ENCODE measurements at regions not wholly inside any gene's neighbourhood (a gene's known extent, or its start where the extent isn't known, plus 50 kb on each side); places are given as distances from the start of the nearest gene placed in this dataset.

GRCh38 chr15:92273723-92274122 is 120.0 kb upstream of the ST8SIA2 start:
- Histone ChIP-seq H4K20me1 (ENCODE audit: low read length) (no peaks in the 10 kb centered on the region), H3K27ac (ENCODE audit: low read length) (no peak overlapping the region), H3K9me3 (ENCODE audit: low read length) (no peaks in the 10 kb centered on the region), H3F3A (ENCODE audit: low read length, unreplicated experiment) (no peaks in the 10 kb centered on the region), H3K9ac (ENCODE audit: low read length) (no peak overlapping the region), H3K27me3 (ENCODE audit: low read length) (peaks cover 14% of the 10 kb centered on the region; the same call in 1 of the 2 replicates), H3K79me2 (ENCODE audit: low read length) (no peaks in the 10 kb centered on the region), H3K36me3 (ENCODE audit: low read depth, low read length) (no peaks in the 10 kb centered on the region), H2AFZ (ENCODE audit: low read length) (no peak overlapping the region), H3K4me3 (ENCODE audit: low read length) (no peak overlapping the region), H3K4me1 (ENCODE audit: insufficient read depth, low read length) (no peaks in the 10 kb centered on the region), H3K4me2 (ENCODE audit: low read length) (no peak overlapping the region), H3K9me2 (replicated peaks; ENCODE audit: low read length) (no peaks in the 10 kb centered on the region)
- CTCF ChIA-PET = no interaction called here
- intact Hi-C loops (cut with micrococcal nuclease) = no loop called here
- no TSS peak for BruUV-seq (replicated peaks)
- no peak for DNase-seq
- ATAC-seq = no peak
- POLR2A ChIA-PET (ENCODE audit: unreplicated experiment) = no interaction called here
- TF ChIP-seq CTCF (conservative IDR thresholded peaks at IDR 0.05; ENCODE audit: low read depth, low read length) = no peak
- TF ChIP-seq EZH2 (IDR thresholded peaks at IDR 0.05; ENCODE audit: low read length, unreplicated experiment) = no peak
- no peak for TF ChIP-seq EZH2phosphoT487 (IDR thresholded peaks at IDR 0.05; ENCODE audit: borderline replicate concordance, low read length)

DNA sequence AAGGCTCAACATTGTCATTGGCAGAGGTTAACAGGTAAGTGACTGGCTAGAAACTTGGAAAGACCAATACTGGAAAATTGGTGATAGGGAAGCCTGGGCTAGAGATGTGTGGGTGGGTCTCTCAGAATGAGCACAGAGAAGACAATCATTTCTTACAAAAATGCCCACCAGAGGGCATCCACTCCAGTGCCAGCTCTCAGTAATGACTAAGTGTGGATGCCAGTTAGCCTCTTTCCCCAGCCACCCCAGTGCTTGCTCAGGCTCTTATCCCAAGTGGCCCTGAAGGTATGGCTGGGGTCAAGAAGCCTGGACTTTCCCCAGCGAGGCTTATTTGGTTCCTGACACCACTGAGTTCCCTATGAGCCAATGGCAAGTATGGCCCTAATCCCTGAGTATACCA is 115.9 kb upstream of the ST8SIA2 start:
- no peak overlapping the region for H3K4me2 ChIP-seq (ENCODE audit: low read length)
- H3K36me3 ChIP-seq (ENCODE audit: low read depth, low read length) = no peaks in the 10 kb centered on the region
- H3K9me3 ChIP-seq (ENCODE audit: low read length) = no peaks in the 10 kb centered on the region
- no peaks in the 10 kb centered on the region for H3K79me2 ChIP-seq (ENCODE audit: low read length)
- H4K20me1 ChIP-seq (ENCODE audit: low read length) = no peaks in the 10 kb centered on the region
- BruUV-seq (replicated peaks) = no TSS peak
- POLR2A ChIA-PET (ENCODE audit: unreplicated experiment) = no interaction called here
- H3K9me2 ChIP-seq (replicated peaks; ENCODE audit: low read length) = no peaks in the 10 kb centered on the region
- DNase-seq = peak; percentile 35
- no peak overlapping the region for H2AFZ ChIP-seq (ENCODE audit: low read length)
- H3K27me3 ChIP-seq (ENCODE audit: low read length) = peaks cover 19% of the 10 kb centered on the region
- no peak for ATAC-seq
- H3F3A ChIP-seq (ENCODE audit: low read length, unreplicated experiment) = no peaks in the 10 kb centered on the region
- no peak overlapping the region for H3K9ac ChIP-seq (ENCODE audit: low read length)
- H3K27ac ChIP-seq (ENCODE audit: low read length) = no peak overlapping the region
- no peaks in the 10 kb centered on the region for H3K4me1 ChIP-seq (ENCODE audit: insufficient read depth, low read length)
- intact Hi-C loops (cut with micrococcal nuclease) = loop anchor here (5.0 kb wide), 1 partner anchor 440 kb away; no protein-coding TSS in a partner anchor
- peak; percentile 43 for TF ChIP-seq CTCF (conservative IDR thresholded peaks at IDR 0.05; ENCODE audit: low read depth, low read length)
- TF ChIP-seq EZH2 (IDR thresholded peaks at IDR 0.05; ENCODE audit: low read length, unreplicated experiment) = no peak
- no peak for TF ChIP-seq EZH2phosphoT487 (IDR thresholded peaks at IDR 0.05; ENCODE audit: borderline replicate concordance, low read length)
- CTCF ChIA-PET = no interaction called here
- no peak overlapping the region for H3K4me3 ChIP-seq (ENCODE audit: low read length)

- TF ChIP-seq EZH2phosphoT487 (IDR thresholded peaks at IDR 0.05; ENCODE audit: borderline replicate concordance, low read length) = no peak
- no peak for TF ChIP-seq CTCF (conservative IDR thresholded peaks at IDR 0.05; ENCODE audit: low read depth, low read length)
- TF ChIP-seq EZH2 (IDR thresholded peaks at IDR 0.05; ENCODE audit: low read length, unreplicated experiment) = no peak
- H3F3A ChIP-seq (ENCODE audit: low read length, unreplicated experiment) = no peaks in the 10 kb centered on the region
- H3K9me3 ChIP-seq (ENCODE audit: low read length) = no peaks in the 10 kb centered on the region
- no peak overlapping the region for H3K4me3 ChIP-seq (ENCODE audit: low read length)
- no TSS peak for BruUV-seq (replicated peaks)
- no peaks in the 10 kb centered on the region for H3K9me2 ChIP-seq (replicated peaks; ENCODE audit: low read length)
- H3K4me1 ChIP-seq (ENCODE audit: insufficient read depth, low read length) = no peaks in the 10 kb centered on the region
- H3K27me3 ChIP-seq (ENCODE audit: low read length) = peaks cover 12% of the 10 kb centered on the region
- DNase-seq (no peak), ATAC-seq (no peak)
- H3K79me2 ChIP-seq (ENCODE audit: low read length) = no peaks in the 10 kb centered on the region
- POLR2A ChIA-PET (ENCODE audit: unreplicated experiment) = no interaction called here
- H3K9ac ChIP-seq (ENCODE audit: low read length) = no peak overlapping the region
- H3K4me2 ChIP-seq (ENCODE audit: low read length) = no peak overlapping the region
- no peak overlapping the region for H2AFZ ChIP-seq (ENCODE audit: low read length)
- CTCF ChIA-PET = no interaction called here
- intact Hi-C loops (cut with micrococcal nuclease) = no loop called here
- no peaks in the 10 kb centered on the region for H3K36me3 ChIP-seq (ENCODE audit: low read depth, low read length)
- H4K20me1 ChIP-seq (ENCODE audit: low read length) = no peaks in the 10 kb centered on the region
- H3K27ac ChIP-seq (ENCODE audit: low read length) = no peak overlapping the region
These were observed 109.9 kb upstream of the ST8SIA2 start for GRCh38 chr15:92283813-92284212.
